BLaER1 (cell line): ENCODE measurements at regions not wholly inside any gene's neighbourhood (a gene's known extent, or its start where the extent isn't known, plus 50 kb on each side); places are given as distances from the start of the nearest gene placed in this dataset.

ENCODE experiments used
- H3K27ac ChIP-seq: shearing (Covaris generic); formaldehyde crosslinking; 2 replicates; pipeline ENCODE4 v1.8.1; 2022
- H3K27me3 ChIP-seq: shearing (Covaris generic); formaldehyde crosslinking; 2 replicates; pipeline ENCODE4 v1.8.1; 2022
- H3K36me3 ChIP-seq: shearing (Covaris generic); formaldehyde crosslinking; 2 replicates; pipeline ENCODE4 v1.8.1; 2022
- H3K4me1 ChIP-seq: shearing (Covaris generic); formaldehyde crosslinking; 2 replicates; pipeline ENCODE4 v1.8.1; 2022
- H3K4me2 ChIP-seq: shearing (Covaris generic); formaldehyde crosslinking; 2 replicates; pipeline ENCODE4 v1.8.1; 2022
- H3K4me3 ChIP-seq: shearing (Covaris generic); formaldehyde crosslinking; 2 replicates; pipeline ENCODE4 v1.8.1; 2022
- H3K9ac ChIP-seq: shearing (Covaris generic); formaldehyde crosslinking; 2 replicates; pipeline ENCODE4 v1.8.1; 2022
- H3K9me3 ChIP-seq: shearing (Covaris generic); formaldehyde crosslinking; 2 replicates; pipeline ENCODE4 v1.8.1; 2022
- H4K20me1 ChIP-seq: shearing (Covaris generic); formaldehyde crosslinking; 2 replicates; pipeline ENCODE4 v1.8.1; 2022
- Cebpa-rat ChIP-seq: shearing (Covaris generic); IDR thresholded peaks from 2 replicates; pipeline ENCODE4 v1.8.1; 2022

DNA sequence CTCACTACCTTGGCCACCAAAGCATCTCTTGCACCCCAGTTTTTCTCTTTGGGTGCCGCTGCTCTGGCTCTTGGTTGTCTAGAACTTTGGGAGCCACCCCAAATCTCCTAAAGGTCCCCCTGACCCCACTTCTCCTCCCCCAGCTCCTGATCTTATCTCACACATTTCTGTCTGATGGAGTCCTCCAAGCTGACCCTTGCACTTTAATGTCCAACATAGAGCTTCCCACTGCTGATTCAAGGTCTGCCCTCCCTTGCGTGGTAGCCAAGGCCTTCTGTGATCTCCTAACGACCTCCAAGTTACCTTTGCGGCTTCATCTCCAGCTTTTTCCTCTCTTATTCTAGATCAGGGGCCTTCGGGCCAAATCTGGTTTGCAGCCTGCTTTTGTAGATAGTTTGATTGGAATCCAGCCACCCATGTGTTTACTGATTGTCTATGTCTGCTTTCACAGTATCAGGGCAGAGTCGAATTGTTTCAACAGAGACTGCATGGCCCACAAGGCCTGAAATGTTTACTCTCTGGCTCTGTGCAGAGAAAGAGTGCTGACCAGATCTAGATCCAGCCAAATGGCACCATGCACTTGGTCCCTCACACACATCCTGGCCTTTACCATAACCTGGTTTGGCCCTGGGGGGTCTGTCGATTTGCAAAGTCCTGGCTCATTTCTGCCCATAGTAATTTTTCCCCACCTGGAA, 168.6 kb downstream of the HAPSTR1 start:
- Histone ChIP-seq H3K9ac (no peak overlapping the region), H4K20me1 (no peaks in the 10 kb centered on the region), H3K4me3 (no peak overlapping the region), H3K9me3 (no peaks in the 10 kb centered on the region), H3K4me2 (no peak overlapping the region), H3K27ac (no peak overlapping the region), H3K36me3 (no peaks in the 10 kb centered on the region), H3K4me1 (no peaks in the 10 kb centered on the region), H3K27me3 (no peaks in the 10 kb centered on the region)
- TF ChIP-seq Cebpa-rat: no peak

DNA sequence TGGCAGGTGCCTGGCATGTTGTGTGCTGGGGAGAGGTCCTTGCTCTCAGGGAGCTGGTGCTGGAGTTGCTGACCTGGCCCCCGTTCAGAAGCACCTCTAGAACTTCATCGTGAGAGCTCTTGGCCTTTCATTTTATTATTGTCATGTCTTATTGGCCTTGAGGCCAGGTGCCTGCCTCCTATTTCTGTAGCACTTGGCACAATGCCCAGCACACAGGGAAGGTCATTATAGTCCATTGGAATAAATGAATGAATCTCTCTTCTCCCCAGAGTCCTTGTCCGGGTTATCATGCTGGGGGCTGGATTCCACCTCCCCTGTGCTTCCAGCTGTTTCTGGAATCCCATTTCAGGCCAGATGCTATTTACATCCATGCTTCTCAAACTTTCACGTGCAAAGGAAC, 169.2 kb downstream of the HAPSTR1 start:
- Histone ChIP-seq H4K20me1 (no peaks in the 10 kb centered on the region), H3K36me3 (no peaks in the 10 kb centered on the region), H3K9me3 (no peaks in the 10 kb centered on the region), H3K27me3 (no peaks in the 10 kb centered on the region), H3K27ac (no peak overlapping the region), H3K9ac (no peak overlapping the region), H3K4me1 (no peaks in the 10 kb centered on the region), H3K4me2 (no peak overlapping the region), H3K4me3 (no peak overlapping the region)
- TF ChIP-seq Cebpa-rat: no peak

DNA sequence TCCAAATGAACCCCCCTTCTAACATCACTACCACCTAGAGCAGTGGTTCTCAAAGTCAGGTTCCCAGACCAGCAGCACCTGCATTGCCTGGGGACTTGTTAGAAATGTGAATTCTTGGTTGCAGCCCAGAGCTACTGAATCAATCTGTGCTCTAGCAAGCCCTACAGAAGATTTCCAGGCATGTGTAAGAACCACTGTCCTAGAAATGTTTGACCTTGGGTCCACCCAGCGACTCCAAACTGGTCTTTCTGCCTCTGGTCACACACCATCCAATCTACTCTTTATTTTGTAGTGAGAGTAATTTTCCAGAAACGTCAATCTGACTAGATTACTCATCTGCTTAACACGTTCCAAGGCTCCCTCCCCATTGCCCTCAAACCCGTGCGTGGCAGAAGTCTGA, 169.9 kb downstream of the HAPSTR1 start:
- no peak overlapping the region for H3K4me2 ChIP-seq
- no peak overlapping the region for H3K9ac ChIP-seq
- H3K4me1 ChIP-seq: no peaks in the 10 kb centered on the region
- TF ChIP-seq Cebpa-rat: no peak
- H3K36me3 ChIP-seq: no peaks in the 10 kb centered on the region
- no peak overlapping the region for H3K27ac ChIP-seq
- H3K9me3 ChIP-seq: no peaks in the 10 kb centered on the region
- H3K4me3 ChIP-seq: no peak overlapping the region
- H3K27me3 ChIP-seq: no peaks in the 10 kb centered on the region
- H4K20me1 ChIP-seq: no peaks in the 10 kb centered on the region

DNA sequence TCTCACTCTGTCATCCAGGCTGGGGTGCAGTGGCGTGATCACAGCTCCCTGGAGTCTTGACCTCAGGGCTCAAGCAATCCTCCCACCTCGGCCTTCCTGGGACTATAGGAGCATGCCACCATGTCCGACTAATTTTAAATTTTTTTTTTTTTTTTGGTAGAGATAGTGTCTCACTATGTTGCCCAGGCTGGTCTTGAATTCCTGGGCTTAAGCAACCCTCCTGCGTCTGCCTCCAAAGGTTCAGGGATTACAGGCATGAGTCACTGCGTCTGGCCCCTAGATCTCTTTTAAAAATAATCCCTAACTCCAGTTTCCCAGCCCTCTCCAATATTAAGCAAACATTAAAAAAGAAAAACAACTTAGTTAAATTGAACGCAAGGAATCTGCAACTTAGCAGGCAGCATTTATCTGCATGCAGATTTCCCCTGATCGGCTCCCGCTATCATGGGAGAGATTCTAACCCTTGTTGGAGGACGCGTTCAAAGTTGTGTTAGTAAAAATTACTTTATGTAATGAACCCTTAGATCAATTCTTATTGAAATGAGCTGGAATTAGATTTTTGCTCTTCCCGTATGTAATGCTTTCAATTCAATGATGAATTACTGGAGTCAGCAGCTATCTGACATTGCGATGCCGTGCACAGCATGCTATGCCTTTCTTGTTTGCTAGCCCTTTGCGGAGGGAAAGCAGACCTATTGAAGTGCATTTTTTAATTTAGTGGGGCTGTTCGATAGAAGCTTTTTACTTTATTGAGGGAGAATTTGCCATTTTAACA, 171.7 kb downstream of the HAPSTR1 start:
- Histone ChIP-seq H3K27me3 (no peaks in the 10 kb centered on the region), H3K36me3 (no peaks in the 10 kb centered on the region), H4K20me1 (no peaks in the 10 kb centered on the region), H3K4me3 (no peak overlapping the region), H3K9me3 (no peaks in the 10 kb centered on the region), H3K4me1 (no peaks in the 10 kb centered on the region), H3K9ac (no peak overlapping the region), H3K27ac (no peak overlapping the region), H3K4me2 (no peak overlapping the region)
- no peak for TF ChIP-seq Cebpa-rat

GRCh38 chr16:9264067-9264466, 172.6 kb downstream of the HAPSTR1 start:
- Histone ChIP-seq H3K9me3 (no peaks in the 10 kb centered on the region), H3K27me3 (no peaks in the 10 kb centered on the region), H3K4me1 (no peaks in the 10 kb centered on the region), H3K4me2 (no peak overlapping the region), H4K20me1 (no peaks in the 10 kb centered on the region), H3K27ac (no peak overlapping the region), H3K9ac (no peak overlapping the region), H3K36me3 (no peaks in the 10 kb centered on the region), H3K4me3 (no peak overlapping the region)
- no peak for TF ChIP-seq Cebpa-rat

GRCh38 chr16:9268446-9268845, 177.0 kb downstream of the HAPSTR1 start:
- no peaks in the 10 kb centered on the region for H4K20me1 ChIP-seq
- no peak overlapping the region for H3K27ac ChIP-seq
- H3K9ac ChIP-seq: no peak overlapping the region
- no peaks in the 10 kb centered on the region for H3K4me1 ChIP-seq
- no peak overlapping the region for H3K4me2 ChIP-seq
- no peaks in the 10 kb centered on the region for H3K27me3 ChIP-seq
- H3K36me3 ChIP-seq: no peaks in the 10 kb centered on the region
- H3K9me3 ChIP-seq: no peaks in the 10 kb centered on the region
- no peak overlapping the region for H3K4me3 ChIP-seq
- no peak for TF ChIP-seq Cebpa-rat

DNA sequence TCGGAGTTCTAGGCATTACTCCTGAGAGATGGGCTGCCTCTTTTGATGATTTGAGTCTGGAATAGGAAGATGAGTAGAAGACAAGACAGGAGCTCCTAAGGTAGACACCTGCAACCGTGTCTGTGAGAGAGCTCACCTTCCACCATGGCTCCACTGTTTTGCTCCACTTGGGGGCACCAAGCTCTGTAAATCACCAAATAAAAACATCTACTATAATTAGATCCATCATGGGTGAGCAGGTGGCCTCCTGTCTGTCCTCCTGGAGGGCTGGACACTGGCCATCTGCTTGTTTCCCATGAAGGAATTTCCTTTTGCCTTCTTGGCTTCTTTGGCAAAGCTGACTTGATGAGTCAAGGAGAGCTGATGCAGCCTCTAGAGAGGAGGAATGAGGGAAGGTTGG, 179.0 kb downstream of the HAPSTR1 start:
- TF ChIP-seq Cebpa-rat: no peak
- Histone ChIP-seq H3K4me2 (no peak overlapping the region), H3K4me3 (no peak overlapping the region), H3K9me3 (no peaks in the 10 kb centered on the region), H3K27me3 (no peaks in the 10 kb centered on the region), H3K4me1 (no peaks in the 10 kb centered on the region), H3K9ac (no peak overlapping the region), H3K27ac (no peak overlapping the region), H4K20me1 (no peaks in the 10 kb centered on the region), H3K36me3 (no peaks in the 10 kb centered on the region)

DNA sequence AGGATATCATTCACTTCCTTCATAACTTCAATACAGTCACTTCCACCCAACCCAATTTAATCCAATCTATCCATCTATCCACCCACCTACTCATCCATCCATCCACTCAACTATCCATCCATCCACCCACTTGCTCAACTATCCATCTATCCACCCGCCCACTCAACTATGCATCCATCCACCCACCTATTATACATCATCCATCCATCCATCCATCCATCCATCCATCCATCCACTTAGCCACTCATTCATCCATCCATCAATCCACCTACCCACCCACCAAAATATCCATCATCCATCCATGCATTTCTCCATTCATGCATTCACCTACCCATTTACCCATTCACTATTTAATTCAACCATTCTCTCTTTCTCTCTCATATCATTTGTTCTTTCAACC, 179.5 kb downstream of the HAPSTR1 start:
- Histone ChIP-seq H3K9me3 (no peaks in the 10 kb centered on the region), H3K4me3 (no peak overlapping the region), H3K9ac (no peak overlapping the region), H4K20me1 (no peaks in the 10 kb centered on the region), H3K27me3 (no peaks in the 10 kb centered on the region), H3K4me2 (no peak overlapping the region), H3K36me3 (no peaks in the 10 kb centered on the region), H3K4me1 (no peaks in the 10 kb centered on the region), H3K27ac (no peak overlapping the region)
- no peak for TF ChIP-seq Cebpa-rat

GRCh38 chr16:9271841-9272240, 180.4 kb downstream of the HAPSTR1 start:
- H3K4me2 ChIP-seq: no peak overlapping the region
- no peaks in the 10 kb centered on the region for H3K27me3 ChIP-seq
- H3K27ac ChIP-seq: no peak overlapping the region
- no peak overlapping the region for H3K9ac ChIP-seq
- H3K4me3 ChIP-seq: no peak overlapping the region
- no peaks in the 10 kb centered on the region for H3K36me3 ChIP-seq
- H4K20me1 ChIP-seq: no peaks in the 10 kb centered on the region
- H3K4me1 ChIP-seq: no peaks in the 10 kb centered on the region
- no peaks in the 10 kb centered on the region for H3K9me3 ChIP-seq
- TF ChIP-seq Cebpa-rat: no peak

- Histone ChIP-seq H3K27ac (no peak overlapping the region), H3K9me3 (no peaks in the 10 kb centered on the region), H3K4me1 (no peaks in the 10 kb centered on the region), H4K20me1 (no peaks in the 10 kb centered on the region), H3K4me2 (no peak overlapping the region), H3K4me3 (no peak overlapping the region), H3K9ac (no peak overlapping the region), H3K27me3 (no peaks in the 10 kb centered on the region), H3K36me3 (no peaks in the 10 kb centered on the region)
- no peak for TF ChIP-seq Cebpa-rat
Observed at GRCh38 chr16:9275377-9275776, 183.9 kb downstream of the HAPSTR1 start.
